ENCODE measurements at regions not wholly inside any gene's neighbourhood (a gene's known extent, or its start where the extent isn't known, plus 50 kb on each side); places are given as distances from the start of the nearest gene placed in this dataset.
A peak's percentile ranks its signal among the peaks of the same experiment; 100 is the strongest.
"Not testable (repeated sequence)": the region's sequence is repeated elsewhere in the genome, so short reads cannot be mapped to it uniquely, and the experiment has no call there.

DNA sequence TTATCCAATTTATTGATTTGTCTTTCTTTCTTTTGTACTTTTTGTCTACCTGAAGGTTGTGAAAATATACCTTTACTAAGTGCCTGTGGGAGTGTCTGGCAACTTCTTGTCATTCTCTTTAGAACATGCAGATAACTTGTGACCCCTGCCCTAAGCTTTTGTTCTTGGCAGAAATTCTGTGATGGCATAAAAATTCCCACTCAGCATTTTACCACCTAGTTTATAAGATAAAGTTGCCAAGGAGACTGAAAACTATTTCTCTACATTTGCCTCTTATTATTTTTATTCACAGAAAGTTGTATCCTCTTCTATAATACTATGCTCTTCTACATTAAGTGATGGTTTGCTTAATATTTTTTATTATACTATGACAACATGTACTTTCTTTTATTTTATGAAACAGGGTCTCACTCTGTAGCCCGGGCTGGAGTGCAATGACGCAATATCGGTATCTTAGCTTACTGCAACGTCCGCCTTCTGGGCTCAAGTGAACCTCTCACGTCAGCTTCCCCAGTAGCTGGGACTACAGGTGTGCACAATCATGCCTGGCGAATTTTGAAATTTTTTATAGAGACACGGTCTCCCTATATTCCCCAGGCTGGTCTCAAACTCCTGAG lies 683.5 kb downstream of the ANKRD7 start:
- TF ChIP-seq CTCF (IDR thresholded peaks at IDR 0.05; ENCODE audit: control extremely low read depth, extremely low read depth): no peak
- Histone ChIP-seq H3K9me3 (ENCODE audit: control insufficient read depth in 4 of 4, insufficient read depth in 3 of 4, low read length in 3 of 4) (no peaks in the 10 kb centered on the region), H3K4me3 (no peak overlapping the region), H3K36me3 (ENCODE audit: control insufficient read depth in 4 of 4, insufficient read depth in 4 of 4, low read length in 4 of 4) (no peaks in the 10 kb centered on the region), H3K27me3 (ENCODE audit: control insufficient read depth in 3 of 3, insufficient read depth in 3 of 3, low read length in 2 of 3) (no peaks in the 10 kb centered on the region), H3K4me1 (ENCODE audit: control insufficient read depth in 5 of 5, insufficient read depth in 5 of 5, low read length in 5 of 5) (no peaks in the 10 kb centered on the region), H3K9ac (ENCODE audit: insufficient read depth in 1 of 2, low read length in 2 of 2) (no peak overlapping the region), H3K27ac (ENCODE audit: low read depth in 1 of 2, low read length in 1 of 2) (no peak overlapping the region)
- 87 to 94% methylated on average over 8 of the region's 8 CpGs for WGBS, 2 donors
- DNase-seq: peak in 1 of 3 donors; percentile 2
- no peak for ATAC-seq (ENCODE audit: insufficient read depth, low FRiP score)

DNA sequence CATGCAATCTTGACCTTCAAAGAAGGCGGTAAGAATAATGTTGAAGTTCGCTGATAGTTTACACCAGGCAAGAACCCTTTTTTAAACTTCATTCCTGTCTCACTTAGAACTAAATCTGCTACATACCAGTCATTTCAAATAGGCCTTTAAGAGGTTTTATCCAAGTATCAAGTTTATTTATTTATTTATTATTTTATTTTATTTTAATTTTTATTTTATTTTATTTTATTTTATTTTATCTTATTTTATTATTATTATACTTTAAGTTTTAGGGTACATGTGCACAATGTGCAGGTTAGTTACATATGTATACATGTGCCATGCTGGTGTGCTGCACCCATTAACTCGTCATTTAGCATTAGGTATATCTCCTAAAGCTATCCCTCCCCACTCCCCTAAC lies 691.6 kb downstream of the ANKRD7 start:
- not testable (repeated sequence) for H3K4me3 ChIP-seq

GRCh38 chr7:118918556-118918955 lies 694.1 kb downstream of the ANKRD7 start:
- Histone ChIP-seq H3K4me3 (no peak overlapping the region), H3K9ac (ENCODE audit: insufficient read depth in 1 of 2, low read length in 2 of 2) (no peak overlapping the region), H3K4me1 (ENCODE audit: control insufficient read depth in 5 of 5, insufficient read depth in 5 of 5, low read length in 5 of 5) (no peaks in the 10 kb centered on the region), H3K27ac (ENCODE audit: low read depth in 1 of 2, low read length in 1 of 2) (no peak overlapping the region), H3K27me3 (ENCODE audit: control insufficient read depth in 3 of 3, insufficient read depth in 3 of 3, low read length in 2 of 3) (no peaks in the 10 kb centered on the region), H3K36me3 (ENCODE audit: control insufficient read depth in 4 of 4, insufficient read depth in 4 of 4, low read length in 4 of 4) (no peaks in the 10 kb centered on the region), H3K9me3 (ENCODE audit: control insufficient read depth in 4 of 4, insufficient read depth in 3 of 4, low read length in 3 of 4) (peaks cover 0 to 6% (median 0%) of the 10 kb centered on the region in 4 donors)
- ATAC-seq (ENCODE audit: insufficient read depth, low FRiP score) (no peak), DNase-seq (peak in 2 of 3 donors; percentile 37 to 54)
- WGBS, 2 donors: 80 to 87% methylated on average over 2 of the region's 2 CpGs
- no peak for TF ChIP-seq CTCF (IDR thresholded peaks at IDR 0.05; ENCODE audit: control extremely low read depth, extremely low read depth)

More for the DNA sequence above, 691.6 kb downstream of the ANKRD7 start:
- 92 to 95% methylated on average over 2 of the region's 3 CpGs for WGBS, 2 donors
- not testable (repeated sequence) for H3K27me3 ChIP-seq (ENCODE audit: control insufficient read depth in 3 of 3, insufficient read depth in 3 of 3, low read length in 2 of 3); H3K27ac ChIP-seq (ENCODE audit: low read depth in 1 of 2, low read length in 1 of 2); H3K36me3 ChIP-seq (ENCODE audit: control insufficient read depth in 4 of 4, insufficient read depth in 4 of 4, low read length in 4 of 4); DNase-seq; H3K9ac ChIP-seq (ENCODE audit: insufficient read depth in 1 of 2, low read length in 2 of 2); H3K9me3 ChIP-seq (ENCODE audit: control insufficient read depth in 4 of 4, insufficient read depth in 3 of 4, low read length in 3 of 4); ATAC-seq (ENCODE audit: insufficient read depth, low FRiP score); H3K4me1 ChIP-seq (ENCODE audit: control insufficient read depth in 5 of 5, insufficient read depth in 5 of 5, low read length in 5 of 5)

DNA sequence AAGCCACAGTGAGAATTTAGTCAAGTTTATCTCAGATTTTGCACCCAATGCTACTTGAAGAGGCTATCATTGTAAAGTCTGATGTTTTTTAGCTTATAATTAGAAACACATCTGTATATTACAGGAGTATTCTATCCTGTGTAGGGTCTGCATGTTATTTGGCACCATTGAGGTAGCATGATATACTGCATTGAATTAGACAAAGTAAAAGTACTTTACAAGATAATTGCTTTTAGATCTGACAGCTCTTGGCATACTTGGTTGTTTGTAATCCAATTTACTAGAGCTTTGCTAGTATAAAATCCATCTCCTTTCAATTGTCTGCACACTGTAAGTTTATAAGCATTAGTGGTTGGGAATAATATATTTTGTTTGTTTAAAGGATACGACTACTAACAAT lies 714.3 kb downstream of the ANKRD7 start:
- Histone ChIP-seq H3K27me3 (ENCODE audit: control insufficient read depth in 3 of 3, insufficient read depth in 3 of 3, low read length in 2 of 3) (no peaks in the 10 kb centered on the region), H3K36me3 (ENCODE audit: control insufficient read depth in 4 of 4, insufficient read depth in 4 of 4, low read length in 4 of 4) (no peaks in the 10 kb centered on the region), H3K4me1 (ENCODE audit: control insufficient read depth in 5 of 5, insufficient read depth in 5 of 5, low read length in 5 of 5) (no peaks in the 10 kb centered on the region), H3K9ac (ENCODE audit: insufficient read depth in 1 of 2, low read length in 2 of 2) (no peak overlapping the region), H3K4me3 (no peak overlapping the region), H3K9me3 (ENCODE audit: control insufficient read depth in 4 of 4, insufficient read depth in 3 of 4, low read length in 3 of 4) (no peaks in the 10 kb centered on the region), H3K27ac (ENCODE audit: low read depth in 1 of 2, low read length in 1 of 2) (no peak overlapping the region)
- no peak for TF ChIP-seq CTCF (IDR thresholded peaks at IDR 0.05; ENCODE audit: control extremely low read depth, extremely low read depth)
- DNase-seq (no peak), ATAC-seq (ENCODE audit: insufficient read depth, low FRiP score) (no peak)
- 62 to 68% methylated on average over 1 of the region's 1 CpG for WGBS, 2 donors
